ENCODE measurements at regions not wholly inside any gene's neighbourhood (a gene's known extent, or its start where the extent isn't known, plus 50 kb on each side); places are given as distances from the start of the nearest gene placed in this dataset.

- no peak for DNase-seq (ENCODE audit: low spot score)
Observed at GRCh38 chr10:10516346-10517130, 501.1 kb upstream of the CELF2 start.

DNA sequence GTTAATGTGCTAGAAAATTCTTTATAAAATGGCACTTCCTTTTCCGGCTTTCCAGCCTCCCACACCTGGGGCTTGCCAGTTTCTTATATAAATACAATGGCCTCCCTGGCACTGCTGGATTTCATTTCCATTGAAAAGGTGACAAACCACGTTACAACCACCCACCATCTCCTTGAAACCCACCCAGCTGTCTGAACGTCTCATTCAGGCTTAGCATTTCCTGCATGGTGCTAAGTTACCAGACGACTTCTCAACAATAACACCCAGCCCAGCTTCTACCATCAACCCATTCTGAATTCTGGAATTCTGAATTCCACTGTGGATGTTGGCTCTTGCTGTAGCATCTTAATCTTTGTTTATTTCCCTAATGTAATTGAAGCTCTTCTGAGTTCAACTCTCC, 499.8 kb upstream of the CELF2 start:
- no peak for DNase-seq (ENCODE audit: low spot score)

- no peak for DNase-seq (ENCODE audit: low spot score)
Observed at GRCh38 chr10:10519674-10520073, 498.0 kb upstream of the CELF2 start.

DNA sequence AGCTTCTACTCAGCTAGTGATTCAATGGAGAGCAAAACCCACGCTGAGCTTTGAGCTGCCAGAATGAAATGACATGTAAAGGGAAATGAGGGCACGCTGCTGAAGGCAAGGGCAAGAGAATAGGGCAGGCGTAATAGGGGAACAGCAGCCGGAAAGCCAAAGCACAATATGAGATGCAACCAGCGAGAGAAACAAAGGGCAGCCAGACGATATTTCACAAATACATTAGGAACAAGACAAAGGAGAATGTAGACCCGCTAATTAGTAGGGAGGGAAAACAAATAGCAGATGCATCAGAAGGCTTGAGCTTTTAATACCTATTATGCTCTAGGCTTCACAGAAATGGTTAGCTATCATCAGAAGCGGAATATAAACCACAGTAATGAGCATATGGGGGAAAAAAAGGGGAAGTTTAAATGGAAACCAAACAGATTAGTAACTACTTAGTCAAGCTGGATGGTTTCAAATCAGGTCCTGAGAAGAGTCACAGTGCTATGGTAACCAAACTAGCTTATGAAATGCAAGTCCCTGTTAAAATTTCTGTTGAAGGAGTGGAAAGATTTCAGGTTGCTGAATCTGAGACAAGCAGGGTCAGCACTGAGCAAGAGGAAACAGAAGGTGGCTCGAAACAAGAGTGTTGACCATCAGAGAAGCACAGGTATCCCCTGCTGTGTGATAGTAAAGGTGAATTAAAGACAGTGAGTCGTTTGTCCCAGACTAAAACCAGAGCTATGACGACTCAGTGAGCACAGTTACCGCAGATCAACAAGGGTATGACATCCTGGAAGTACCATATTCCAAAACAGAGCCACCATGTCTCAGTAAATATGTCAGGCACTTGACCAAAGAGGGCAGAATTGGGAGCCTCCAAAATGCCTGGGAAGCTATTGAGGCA, 496.9 kb upstream of the CELF2 start:
- no peak for DNase-seq (ENCODE audit: low spot score)

DNA sequence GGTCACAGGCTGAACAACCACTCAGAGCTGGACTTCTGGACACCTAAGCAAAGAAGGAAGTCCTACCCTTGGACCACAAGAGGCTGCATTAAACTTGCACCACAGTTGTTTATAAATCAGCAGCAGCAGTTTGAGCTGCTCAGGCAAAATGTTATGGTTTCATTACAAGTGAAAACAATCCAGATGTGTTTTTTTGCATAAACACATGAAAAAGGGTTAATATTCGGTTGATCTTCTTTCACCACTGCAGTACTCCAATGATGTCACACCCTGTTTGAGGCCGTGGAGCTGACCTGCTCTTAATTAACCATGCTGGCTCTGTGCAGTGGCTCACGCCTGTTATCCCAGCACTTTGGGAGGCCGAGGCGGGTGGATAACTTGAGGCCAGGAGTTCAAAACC, 490.8 kb upstream of the CELF2 start:
- no peak for DNase-seq (ENCODE audit: low spot score)

- no peak for DNase-seq (ENCODE audit: low spot score)
Observed at GRCh38 chr10:10527861-10528562, 489.7 kb upstream of the CELF2 start.

GRCh38 chr10:10528563-10528910, 489.1 kb upstream of the CELF2 start:
- no peak for DNase-seq (ENCODE audit: low spot score)

DNA sequence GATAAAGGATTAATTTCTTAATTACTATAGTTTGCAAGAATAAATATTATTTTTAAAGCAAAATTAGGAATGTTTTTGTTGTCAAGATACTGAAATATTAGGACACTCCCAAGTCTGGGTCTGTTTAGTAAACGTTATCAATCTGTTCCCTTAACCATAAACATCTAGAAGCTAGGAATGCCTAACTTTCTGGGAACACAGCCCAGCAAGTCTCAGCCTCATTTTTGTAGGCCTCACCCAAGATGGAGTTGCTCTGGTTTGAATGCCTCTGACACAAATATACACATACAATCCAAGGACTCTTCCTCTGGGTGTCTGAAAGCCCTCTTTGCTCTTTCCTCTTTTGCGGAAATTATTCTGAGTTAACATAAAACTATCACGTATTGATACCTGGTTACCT, 487.4 kb upstream of the CELF2 start:
- no peak for DNase-seq (ENCODE audit: low spot score)

GRCh38 chr10:10532236-10532635, 485.4 kb upstream of the CELF2 start:
- no peak for DNase-seq (ENCODE audit: low spot score)

DNA sequence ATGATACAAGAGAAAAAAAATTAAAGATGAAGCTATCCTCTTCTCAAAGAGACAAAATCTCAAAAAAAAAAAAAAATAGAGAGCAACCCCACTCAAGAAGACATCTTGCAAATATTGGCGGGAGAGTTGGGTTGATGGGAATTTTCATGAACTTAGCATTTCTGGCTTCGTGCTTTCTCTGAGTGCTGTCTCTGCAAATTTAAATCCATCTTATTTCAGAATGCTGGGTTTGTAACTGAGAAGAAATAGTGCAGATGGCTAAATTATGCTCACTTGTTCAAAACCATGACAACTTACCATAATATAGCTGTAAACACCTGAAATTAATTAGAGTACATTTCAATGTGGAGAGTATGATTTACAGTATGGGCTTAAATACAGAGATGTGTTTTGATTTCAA, 484.8 kb upstream of the CELF2 start:
- DNase-seq (ENCODE audit: low spot score), result no peak

DNA sequence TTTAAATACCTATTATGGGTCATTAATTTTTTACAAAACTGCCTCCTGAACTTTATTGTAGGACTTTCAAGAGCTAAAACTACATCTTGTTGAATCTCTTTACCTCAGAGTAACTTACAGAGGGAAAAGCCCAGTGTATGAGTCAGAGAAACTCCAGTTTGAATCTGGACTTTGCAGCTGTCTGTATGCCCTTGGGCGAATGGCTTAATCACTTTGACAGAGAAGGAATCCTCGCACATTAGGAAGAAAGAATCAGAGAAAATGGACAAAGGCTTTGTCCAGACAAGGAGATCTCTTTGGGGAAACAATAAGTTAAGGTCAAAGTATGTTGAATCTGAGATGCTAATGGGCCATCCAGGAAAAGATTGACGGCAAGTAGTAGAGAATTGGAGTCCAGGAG, 484.2 kb upstream of the CELF2 start:
- DNase-seq (ENCODE audit: low spot score), result peak; percentile 32

GRCh38 chr10:10538326-10538725, 479.3 kb upstream of the CELF2 start:
- no peak for DNase-seq (ENCODE audit: low spot score)

GRCh38 chr10:10540398-10540797, 477.3 kb upstream of the CELF2 start:
- peak; percentile 30 for DNase-seq (ENCODE audit: low spot score)

DNA sequence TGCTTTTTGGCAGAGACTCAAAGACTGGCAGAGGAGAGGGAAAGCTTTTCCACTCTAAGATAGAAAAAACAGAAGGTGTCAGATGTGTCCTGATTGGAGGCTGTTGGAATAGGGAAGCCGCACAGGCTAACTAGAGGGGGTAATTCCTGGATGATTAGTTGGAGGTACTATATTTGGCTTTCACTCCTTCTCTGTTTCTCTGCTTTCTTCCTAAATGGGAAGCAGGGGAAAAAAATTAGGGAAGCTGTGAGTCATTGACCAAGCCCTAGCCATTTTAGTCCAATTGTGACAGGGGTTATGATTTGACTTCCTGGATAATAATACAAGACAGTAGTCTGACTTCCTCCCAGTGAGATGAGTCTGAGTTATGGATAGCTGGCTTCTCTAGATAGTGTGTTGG, 475.2 kb upstream of the CELF2 start:
- peak; percentile 42 for DNase-seq (ENCODE audit: low spot score)

- DNase-seq (ENCODE audit: low spot score), result no peak
Observed at GRCh38 chr10:10544890-10545289, 472.8 kb upstream of the CELF2 start.

- no peak for DNase-seq (ENCODE audit: low spot score)
Observed at GRCh38 chr10:10545771-10546170, 471.9 kb upstream of the CELF2 start.

DNA sequence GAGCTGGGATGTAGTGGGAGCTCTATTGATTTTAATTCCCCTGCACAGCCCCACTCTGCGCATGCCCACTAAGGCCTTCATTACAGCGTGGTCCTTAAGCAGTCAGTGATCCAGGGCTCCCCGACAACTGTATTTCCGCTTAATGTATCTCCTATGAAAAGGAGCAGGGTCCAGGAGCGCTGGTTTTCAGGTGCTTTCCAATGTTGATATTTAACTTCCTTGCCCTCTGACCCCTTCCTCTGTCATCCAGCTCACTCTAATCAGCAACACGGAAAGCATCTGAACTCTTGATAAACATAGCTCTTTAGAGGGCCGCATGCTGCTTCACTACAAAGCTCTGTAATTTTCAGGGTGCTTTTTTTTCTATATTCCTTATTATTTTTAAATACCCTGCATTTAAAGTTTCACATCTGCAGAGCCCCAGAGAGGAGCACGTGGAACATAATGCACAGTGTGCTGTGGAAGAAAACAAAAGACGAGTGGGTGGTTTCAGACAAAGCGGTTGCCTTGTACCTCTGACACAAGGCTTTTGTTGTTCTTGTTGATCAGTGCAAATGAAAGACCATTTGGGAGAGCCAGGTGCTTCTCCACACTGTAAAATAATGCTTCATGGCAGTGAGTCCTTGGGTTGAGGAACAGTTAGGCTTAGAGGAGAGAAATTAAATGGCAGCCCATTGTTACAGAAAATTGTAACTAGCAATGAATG, 465.9 kb upstream of the CELF2 start:
- DNase-seq (ENCODE audit: low spot score), result no peak

DNA sequence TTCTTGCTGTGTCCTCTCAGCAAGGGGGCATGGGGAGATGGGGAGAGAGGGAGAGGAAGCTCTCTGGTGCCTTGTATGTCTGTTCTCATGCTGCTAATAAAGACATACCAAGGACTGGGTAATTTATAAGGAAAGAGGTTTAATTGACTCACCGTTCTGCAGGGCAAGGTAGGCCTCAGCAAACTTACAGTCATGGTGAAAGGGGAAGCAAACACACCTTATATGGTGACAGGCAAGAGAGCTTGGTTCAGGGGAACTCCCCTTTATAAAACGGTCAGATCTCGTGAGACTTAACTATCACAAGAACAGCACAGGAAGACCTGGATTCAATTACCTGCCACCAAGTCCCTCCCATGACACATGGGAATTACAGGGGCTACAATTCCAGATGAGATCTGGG, 464.7 kb upstream of the CELF2 start:
- no peak for DNase-seq (ENCODE audit: low spot score)

- DNase-seq (ENCODE audit: low spot score), result peak; percentile 86
Observed at GRCh38 chr10:10564081-10564794, 453.4 kb upstream of the CELF2 start.

DNA sequence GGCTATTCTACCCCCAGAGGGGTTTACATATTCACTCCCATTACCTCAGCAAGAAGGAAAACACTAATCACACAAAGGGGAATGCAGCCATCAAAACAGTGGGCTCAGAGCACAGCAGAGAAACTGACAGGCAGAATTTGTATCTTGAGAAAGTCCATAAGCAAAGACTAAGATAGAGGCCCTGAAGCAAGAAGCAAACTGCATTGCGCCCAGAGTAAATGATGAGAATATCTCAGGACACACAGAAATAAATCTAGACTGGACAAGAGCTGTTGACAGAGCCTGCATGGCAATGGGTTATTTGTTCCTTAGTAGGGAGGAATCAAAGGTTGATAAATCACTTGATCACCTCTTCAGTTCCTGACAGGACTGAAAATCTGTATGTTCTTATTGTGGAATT, 440.7 kb upstream of the CELF2 start:
- DNase-seq (ENCODE audit: low spot score), result no peak

- no peak for DNase-seq (ENCODE audit: low spot score)
Observed at GRCh38 chr10:10579709-10580108, 438.0 kb upstream of the CELF2 start.

- DNase-seq (ENCODE audit: low spot score), result no peak
Observed at GRCh38 chr10:10584161-10584560, 433.5 kb upstream of the CELF2 start.

Data from AG20443 (cell line).